HPDE6-E6E7 (cell line): ENCODE measurements at regions not wholly inside any gene's neighbourhood (a gene's known extent, or its start where the extent isn't known, plus 50 kb on each side); places are given as distances from the start of the nearest gene placed in this dataset.
A peak's percentile ranks its signal among the peaks of the same experiment; 100 is the strongest.

Source experiments
- DNase-seq: peaks from one replicate; pipeline ENCODE4 v3.0.0; 2011; ENCODE audit warnings: missing footprints; ENCODE audit errors: extremely low spot score

DNA sequence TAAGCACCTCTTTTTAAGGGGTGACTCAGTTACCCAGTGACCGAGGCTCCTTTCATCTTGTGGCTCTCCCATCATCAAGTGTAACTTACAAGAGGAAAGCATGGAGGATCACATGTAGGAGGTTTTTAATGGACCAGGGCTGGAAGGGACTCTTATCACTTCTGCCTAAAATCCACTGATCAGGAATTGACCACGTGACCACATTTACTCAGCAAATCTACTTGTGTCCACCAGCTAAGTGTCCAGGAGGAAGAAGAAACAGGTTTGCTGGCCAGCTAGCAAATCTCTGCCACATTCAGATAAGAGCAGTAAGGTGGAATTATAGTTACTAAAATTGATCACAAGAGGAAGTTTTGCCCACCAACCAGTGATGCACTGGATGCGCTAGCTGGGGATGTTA, 486.0 kb downstream of the ENC1 start:
- DNase-seq, result no peak

- no peak for DNase-seq
These were observed 487.2 kb downstream of the ENC1 start for GRCh38 chr5:74153255-74153790.

DNA sequence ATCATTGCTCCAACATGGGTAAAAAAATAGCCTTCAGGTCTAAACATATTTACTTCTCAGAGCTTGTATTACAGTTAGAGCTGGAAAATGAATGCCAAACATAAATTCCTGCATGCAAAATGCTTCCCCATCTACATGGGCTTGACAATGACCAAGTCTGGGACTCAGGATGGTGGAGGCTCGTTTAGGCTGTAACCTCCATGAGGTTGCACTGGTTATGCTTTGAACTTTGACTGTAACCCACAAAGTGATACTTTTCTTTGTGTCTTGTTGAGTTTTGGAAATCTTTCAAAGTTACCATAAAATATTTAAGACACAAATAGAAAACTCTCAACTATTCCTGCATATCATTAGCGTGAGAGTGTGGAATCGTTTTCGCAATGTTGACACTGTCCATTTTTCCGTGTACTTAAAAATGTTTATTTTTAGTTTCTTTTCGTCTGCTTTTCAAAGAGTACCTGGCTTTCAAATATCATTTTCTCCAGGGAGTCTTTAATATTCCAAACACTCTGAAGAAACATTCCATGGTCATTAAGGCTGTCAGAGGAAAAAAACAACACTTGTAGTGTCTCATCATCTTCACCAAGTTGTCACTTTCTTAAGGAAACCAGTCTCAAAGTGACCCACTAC, 487.8 kb downstream of the ENC1 start:
- DNase-seq, result no peak

DNA sequence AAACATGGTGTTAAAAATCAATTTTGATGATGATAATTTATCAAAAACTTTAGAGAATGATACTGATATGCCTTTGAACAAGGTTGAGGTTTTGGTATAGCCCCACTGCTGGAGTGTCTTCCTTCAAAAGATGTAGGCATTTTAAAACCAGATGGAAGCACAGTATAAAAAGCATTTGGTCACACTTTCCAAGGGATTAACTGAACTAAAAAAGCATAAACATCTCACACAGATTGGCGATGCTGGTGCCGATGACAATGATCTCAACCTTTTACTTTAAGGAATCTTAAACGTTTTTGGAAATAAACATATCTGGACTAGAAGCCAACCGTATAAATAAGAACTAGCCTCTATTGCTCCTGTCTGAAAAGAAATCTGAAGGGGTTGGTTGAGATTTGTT, 488.4 kb downstream of the ENC1 start:
- no peak for DNase-seq

DNA sequence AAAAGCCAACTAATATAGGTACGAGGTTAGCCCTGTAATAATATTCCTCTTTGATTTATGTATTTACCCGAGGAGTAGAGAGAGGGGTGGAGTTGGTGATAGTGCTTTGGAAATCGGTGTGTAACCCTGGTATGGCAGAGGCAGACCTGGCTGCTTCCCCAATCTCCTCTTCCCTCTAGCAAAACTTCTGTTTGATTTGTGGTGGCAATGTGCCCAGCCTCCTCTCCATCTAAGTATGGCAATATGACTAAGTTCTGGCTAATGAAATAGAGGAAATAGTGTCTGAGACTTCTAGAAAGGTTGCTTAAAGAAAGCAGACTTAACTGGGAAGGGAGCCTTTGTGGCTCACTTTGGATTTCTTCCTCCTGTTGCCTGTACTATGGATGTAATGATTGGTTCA, 491.1 kb downstream of the ENC1 start:
- DNase-seq, result no peak

GRCh38 chr5:74148321-74148720, 492.2 kb downstream of the ENC1 start:
- no peak for DNase-seq

- DNase-seq, result no peak
These were observed 493.7 kb downstream of the ENC1 start for GRCh38 chr5:74146796-74147195.

DNA sequence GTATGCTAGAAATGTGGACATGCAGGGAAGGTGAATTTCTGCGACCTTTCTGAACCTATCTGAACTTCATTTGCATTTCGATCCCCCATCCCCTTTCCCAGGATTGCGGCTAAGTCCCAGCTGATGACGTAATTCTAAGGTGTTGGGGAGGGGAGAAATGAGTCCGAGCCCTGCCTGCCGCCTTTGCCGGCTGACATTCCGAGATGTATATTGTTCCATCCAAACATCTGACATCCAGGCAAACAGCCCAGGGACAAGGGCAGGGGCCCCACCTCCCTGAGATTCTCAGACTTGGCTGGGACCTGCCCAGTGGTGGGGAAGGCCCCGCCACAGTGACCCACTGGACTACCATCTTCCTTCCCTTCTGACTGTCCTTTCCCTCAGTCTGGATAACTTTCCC, 494.6 kb downstream of the ENC1 start:
- DNase-seq, result no peak

DNA sequence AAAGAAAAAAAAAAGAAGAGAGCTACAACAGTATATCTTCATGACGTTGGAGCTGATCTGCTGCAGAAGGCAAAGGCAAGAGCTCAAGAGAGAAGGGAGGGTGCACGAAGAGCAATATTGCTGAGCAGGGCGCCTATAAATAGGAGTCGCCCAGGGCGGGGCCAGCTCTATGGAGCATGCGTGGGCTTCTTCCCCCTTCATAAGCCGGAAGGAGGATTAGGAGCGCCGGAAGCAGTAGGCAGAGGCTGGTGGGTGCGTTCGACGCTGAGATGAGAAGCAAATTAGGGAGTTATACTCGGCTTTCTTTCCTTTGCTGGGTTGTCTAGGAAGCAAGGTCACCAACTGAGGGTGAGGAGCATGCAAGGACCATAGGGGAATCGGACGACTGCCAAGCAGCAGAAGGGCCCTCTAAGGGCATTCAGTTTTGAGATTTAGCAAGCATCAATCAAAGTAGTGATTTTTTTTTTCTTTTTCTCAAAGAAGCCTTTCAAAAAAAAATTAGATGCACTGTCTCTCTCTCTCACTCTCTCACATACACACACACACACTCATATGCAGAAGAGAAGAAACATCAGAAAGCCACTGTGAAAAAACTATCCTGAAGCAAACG, 496.7 kb downstream of the ENC1 start:
- no peak for DNase-seq

DNA sequence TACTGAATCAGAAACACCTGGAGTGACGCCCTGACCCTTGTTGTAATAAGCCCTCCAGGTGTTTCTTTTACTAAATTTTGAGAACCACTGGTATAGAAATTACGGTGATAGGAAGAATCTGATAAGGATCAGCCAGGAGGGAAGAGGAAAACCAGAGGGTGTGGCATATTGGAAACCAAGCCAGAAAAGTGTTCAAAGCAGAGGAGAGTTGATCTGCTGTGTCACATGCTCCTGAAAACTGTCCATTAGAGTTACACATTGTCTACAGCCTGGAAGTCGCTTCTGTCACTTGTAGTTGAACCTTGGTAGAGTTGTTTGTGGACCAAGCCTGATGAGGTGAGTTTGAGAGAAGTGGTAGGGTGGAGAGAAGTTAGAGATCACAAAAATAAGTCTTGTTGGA, 497.4 kb downstream of the ENC1 start:
- DNase-seq, result no peak

- no peak for DNase-seq
These were observed 499.5 kb downstream of the ENC1 start for GRCh38 chr5:74141053-74141452.

DNA sequence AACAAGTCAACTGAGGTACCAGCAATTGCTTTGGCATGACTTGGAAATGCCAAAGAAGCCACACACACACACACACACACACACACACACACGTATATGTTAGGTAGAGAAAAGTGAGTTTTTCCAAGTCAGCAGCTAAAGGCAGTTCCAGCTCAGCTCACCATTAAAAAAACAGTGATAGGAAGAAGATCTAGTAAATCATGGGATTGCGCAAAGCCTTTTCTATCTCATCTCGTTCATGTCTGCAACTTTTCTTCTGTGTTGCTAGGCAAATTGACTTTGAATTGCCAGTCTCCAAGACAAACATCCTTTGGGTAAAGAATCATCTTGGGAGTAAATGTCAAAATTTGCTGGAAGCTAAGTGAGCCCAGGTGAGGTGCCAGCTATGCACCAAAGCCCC, 500.1 kb downstream of the ENC1 start:
- no peak for DNase-seq

- no peak for DNase-seq
These were observed 500.9 kb downstream of the ENC1 start for GRCh38 chr5:74139589-74139988.

DNA sequence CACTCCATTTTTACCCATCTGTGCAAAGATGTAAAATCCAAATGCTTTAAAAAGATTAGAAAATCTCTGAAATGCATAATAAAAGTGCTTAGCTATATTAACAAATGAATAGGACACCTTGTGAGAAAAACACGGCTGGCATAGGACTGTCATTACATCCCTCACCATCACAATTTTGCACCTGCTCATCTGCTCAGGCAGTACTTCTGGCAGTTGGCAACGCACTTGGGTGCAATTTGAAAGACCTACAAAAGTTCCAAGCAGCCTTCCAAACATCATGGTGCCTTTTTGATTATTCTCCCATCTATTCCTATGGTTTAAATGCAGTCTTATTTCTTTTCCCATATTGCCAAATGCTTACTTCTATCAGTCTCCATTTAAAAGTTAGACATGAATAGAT, 501.8 kb downstream of the ENC1 start:
- no peak for DNase-seq

- no peak for DNase-seq
These were observed 504.2 kb downstream of the ENC1 start for GRCh38 chr5:74136276-74136825.

DNA sequence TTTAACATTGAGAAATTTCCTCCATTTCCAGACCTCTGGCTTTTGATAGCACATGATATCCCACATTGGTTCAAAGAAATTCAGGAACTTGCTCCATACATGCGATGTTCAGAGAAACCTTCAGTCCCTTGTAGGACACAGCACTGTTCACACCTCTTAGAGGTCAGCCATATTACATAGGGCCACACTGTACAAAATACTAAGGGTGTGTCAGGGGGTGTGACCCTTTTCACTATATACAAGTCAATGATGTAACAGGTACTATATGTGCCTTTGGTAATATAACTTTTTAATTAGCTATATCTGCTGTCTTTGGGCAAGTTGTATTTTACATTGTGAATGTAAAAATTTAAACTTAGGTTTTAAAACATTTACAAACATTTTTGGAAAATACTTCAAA, 505.5 kb downstream of the ENC1 start:
- no peak for DNase-seq

- DNase-seq, result no peak
These were observed 506.5 kb downstream of the ARHGEF28 start for GRCh38 chr5:74132485-74132884.

DNA sequence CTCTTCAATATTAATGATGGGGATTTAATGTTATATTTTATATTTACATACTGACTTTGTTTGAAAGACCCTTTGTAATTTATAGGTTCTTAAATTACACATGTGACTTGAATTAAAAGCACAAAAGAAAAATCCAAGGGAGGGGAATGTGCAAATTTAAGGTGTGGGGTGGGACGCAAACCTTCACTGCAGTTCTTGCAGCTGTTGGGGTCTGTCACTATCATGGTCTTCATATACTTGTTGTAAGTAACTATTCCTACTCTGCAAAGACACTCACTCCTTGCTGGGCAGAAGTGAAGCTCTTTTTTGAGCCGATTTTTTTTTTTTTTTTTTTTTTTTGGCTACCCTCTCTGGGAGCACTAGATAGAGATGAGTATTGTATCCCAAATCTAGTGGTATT, 505.3 kb downstream of the ARHGEF28 start:
- DNase-seq, result no peak

DNA sequence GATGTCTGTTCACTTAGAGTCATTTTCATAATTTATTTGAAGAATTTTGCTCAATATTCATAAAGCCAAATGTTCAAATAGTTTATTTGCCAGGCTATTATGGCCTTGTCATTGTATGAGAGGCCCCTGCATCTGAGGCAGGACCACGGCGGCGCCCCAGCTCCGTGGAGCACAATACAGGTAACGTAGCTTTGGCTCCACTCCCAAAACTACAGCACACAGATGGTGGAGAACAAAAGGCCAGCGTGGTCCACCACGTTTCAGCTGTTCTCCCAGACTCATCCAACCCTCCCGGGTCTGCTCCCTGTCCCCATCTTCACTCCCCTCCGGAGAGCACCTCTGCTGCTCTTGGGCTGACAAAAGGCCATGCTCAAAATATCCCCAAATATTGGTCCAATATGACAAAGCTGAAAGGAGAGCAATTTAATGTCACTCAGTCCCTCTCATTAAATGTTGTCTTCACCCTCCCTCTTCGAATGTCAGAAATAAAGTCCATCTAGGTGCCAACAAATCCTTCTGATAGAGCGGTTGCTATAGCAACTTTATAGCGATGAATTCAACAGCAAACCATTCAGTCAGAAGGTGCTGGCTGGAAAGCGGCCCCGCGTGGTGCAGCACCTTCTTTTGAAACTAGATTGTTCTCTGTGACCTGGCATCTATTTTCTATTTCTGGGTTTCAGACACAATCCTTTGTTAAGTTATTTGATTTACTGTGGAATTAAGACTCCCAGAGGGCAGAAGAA, 504.3 kb downstream of the ARHGEF28 start:
- no peak for DNase-seq

DNA sequence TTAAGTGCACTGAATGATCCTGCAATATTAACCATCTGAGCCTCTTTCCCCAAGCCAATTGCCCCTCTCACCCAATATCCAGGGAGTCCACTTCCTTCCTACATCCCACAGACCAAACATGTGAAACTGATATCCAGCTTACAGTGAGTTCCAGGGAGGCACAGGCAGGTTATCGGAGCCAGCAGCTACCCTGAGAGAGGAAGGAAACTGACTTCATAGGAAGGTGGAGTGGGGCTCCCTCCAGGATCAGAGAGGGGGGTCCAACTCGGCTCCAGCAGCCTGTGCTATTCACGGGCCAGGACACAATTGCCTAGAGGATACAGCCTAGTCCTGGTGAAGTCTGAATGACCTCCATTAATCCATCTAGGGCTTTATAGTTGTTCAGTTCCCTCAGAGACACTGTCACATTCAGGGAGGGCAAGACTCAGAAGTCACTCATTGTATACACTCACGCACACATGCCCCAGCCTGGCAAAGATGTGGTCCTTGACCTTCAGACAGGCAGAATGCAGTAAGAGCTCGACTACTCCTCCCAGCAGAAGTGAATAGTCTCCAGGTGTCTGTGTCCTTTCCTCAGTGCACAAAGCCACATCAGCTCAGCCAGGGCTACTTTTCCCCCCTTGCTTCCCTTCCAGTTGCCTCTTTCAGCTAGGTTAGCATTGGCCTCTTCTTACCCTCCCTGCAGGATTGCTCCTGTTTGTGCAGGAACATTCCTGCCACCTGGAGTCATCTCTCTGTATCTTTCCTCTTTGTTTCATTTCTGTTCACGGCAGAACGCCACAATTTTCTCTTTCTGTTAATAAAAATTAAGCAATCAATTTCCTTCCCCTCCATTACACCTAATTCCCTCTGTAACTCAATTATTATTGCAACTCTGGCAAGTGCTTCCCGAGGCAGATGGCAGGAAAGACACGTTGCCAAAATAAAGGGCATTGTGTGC, 501.7 kb downstream of the ARHGEF28 start:
- DNase-seq, result peak; percentile 43

- DNase-seq, result peak; percentile 43
These were observed 500.3 kb downstream of the ARHGEF28 start for GRCh38 chr5:74126294-74126693.

- no peak for DNase-seq
These were observed 498.8 kb downstream of the ARHGEF28 start for GRCh38 chr5:74124826-74125225.
